ENCODE measurements at regions not wholly inside any gene's neighbourhood (a gene's known extent, or its start where the extent isn't known, plus 50 kb on each side); places are given as distances from the start of the nearest gene placed in this dataset.
"Not testable (repeated sequence)": the region's sequence is repeated elsewhere in the genome, so short reads cannot be mapped to it uniquely, and the experiment has no call there.

- peaks cover 0 to 23% of the 10 kb centered on the region in 2 experiments; a peak in 1 of 5 replicates for H3K27me3 ChIP-seq (ENCODE audit: control insufficient read depth in 2 of 2, insufficient read depth in 2 of 2, low read length in 2 of 2)
- H3K9me3 ChIP-seq (replicated peaks; ENCODE audit: control insufficient read depth, insufficient read depth, low read depth, low read length); H2AFZ ChIP-seq (ENCODE audit: low read depth, low read length); H3K9me1 ChIP-seq (ENCODE audit: control insufficient read depth, insufficient read depth, low read length); H3K79me2 ChIP-seq (ENCODE audit: control insufficient read depth, insufficient read depth, low read length); H3K9ac ChIP-seq (ENCODE audit: insufficient read depth in 1 of 2, low read depth in 2 of 2, low read length in 2 of 2); H3K4me3 ChIP-seq; H3K4me2 ChIP-seq (ENCODE audit: insufficient read depth, low read length); in situ Hi-C loops (cut with MboI); FAIRE-seq; BruUV-seq (replicated peaks); H3K36me3 ChIP-seq (ENCODE audit: control insufficient read depth, insufficient read depth, low read length); CTCF ChIA-PET (ENCODE audit: low intra/inter-chr PET ratio); H3K4me1 ChIP-seq (replicated peaks in 1 of 2; ENCODE audit: control insufficient read depth in 2 of 2, insufficient read depth in 2 of 2, low read length in 2 of 2); H4K20me1 ChIP-seq (replicated peaks; ENCODE audit: control insufficient read depth, insufficient read depth, low read length); H3K27ac ChIP-seq (ENCODE audit: extremely low read depth, low read depth, low read length): not testable (repeated sequence)
- intact Hi-C loops (cut with micrococcal nuclease) = loop anchor here (5.0 kb wide), 1 partner anchor 75 kb away; no protein-coding TSS in a partner anchor
- POLR2A ChIA-PET = interaction anchor here (0.7 kb wide), 1 partner anchor 88 kb away, joined by 3 read pairs; no protein-coding TSS in a partner anchor
- WGBS (ENCODE audit: insufficient coverage, low coverage, missing lambda C conversion rate) = 1% methylated on average over 18 of the region's 18 CpGs
- ATAC-seq (peak; percentile 84), DNase-seq (ENCODE audit: extremely low read depth in 1 of 4, low spot score in 3 of 4) (peak; percentile 32 to 51 (median 42))
- TF ChIP-seq, protein P1, sequence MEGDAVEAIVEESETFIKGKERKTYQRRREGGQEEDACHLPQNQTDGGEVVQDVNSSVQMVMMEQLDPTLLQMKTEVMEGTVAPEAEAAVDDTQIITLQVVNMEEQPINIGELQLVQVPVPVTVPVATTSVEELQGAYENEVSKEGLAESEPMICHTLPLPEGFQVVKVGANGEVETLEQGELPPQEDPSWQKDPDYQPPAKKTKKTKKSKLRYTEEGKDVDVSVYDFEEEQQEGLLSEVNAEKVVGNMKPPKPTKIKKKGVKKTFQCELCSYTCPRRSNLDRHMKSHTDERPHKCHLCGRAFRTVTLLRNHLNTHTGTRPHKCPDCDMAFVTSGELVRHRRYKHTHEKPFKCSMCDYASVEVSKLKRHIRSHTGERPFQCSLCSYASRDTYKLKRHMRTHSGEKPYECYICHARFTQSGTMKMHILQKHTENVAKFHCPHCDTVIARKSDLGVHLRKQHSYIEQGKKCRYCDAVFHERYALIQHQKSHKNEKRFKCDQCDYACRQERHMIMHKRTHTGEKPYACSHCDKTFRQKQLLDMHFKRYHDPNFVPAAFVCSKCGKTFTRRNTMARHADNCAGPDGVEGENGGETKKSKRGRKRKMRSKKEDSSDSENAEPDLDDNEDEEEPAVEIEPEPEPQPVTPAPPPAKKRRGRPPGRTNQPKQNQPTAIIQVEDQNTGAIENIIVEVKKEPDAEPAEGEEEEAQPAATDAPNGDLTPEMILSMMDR (IDR thresholded peaks at IDR 0.05 in 2 of 3, conservative IDR thresholded peaks at IDR 0.05 in 1 of 3; ENCODE audit: insufficient read depth in 2 of 3, low read depth in 1 of 3, low read length in 3 of 3) = peak; percentile 35 to 56 (median 43); a peak in 5 of 6 replicates
- TF ChIP-seq ZBTB7A (IDR thresholded peaks at IDR 0.05; ENCODE audit: borderline replicate concordance, control insufficient read depth, low read depth, low read length) = peak; percentile 55; the same call in 1 of the 2 replicates
- 0 out of 2 replicates have a peak, but pooled peaks have one; percentile 37 for TF ChIP-seq JUND (IDR thresholded peaks at IDR 0.05; ENCODE audit: borderline replicate concordance, low read depth, low read length)
- peak; percentile 28; the same call in 1 of the 3 replicates for TF ChIP-seq JUND (tag; IDR thresholded peaks at IDR 0.05; ENCODE audit: borderline replicate concordance, low read depth, low read length)
- TF ChIP-seq FOSL1 (tag; conservative IDR thresholded peaks at IDR 0.05) = 0 out of 2 replicates have a peak, but pooled peaks have one; percentile 36
- TF ChIP-seq CTCFL (IDR thresholded peaks at IDR 0.05; ENCODE audit: borderline replicate concordance, insufficient read depth, low read depth, low read length, poor library complexity, severe bottlenecking) = peak; percentile 76
Measured at GRCh38 chr11:134941936-134942600, 530.0 kb upstream of the B3GAT1 start.
